SK-N-SH (cell line): ENCODE measurements at regions not wholly inside any gene's neighbourhood (a gene's known extent, or its start where the extent isn't known, plus 50 kb on each side); places are given as distances from the start of the nearest gene placed in this dataset.

Experiments
- CTCF ChIA-PET: fragments of 300-600, 350-600 bp; formaldehyde crosslinking; extraction: SDS; loops from one replicate; lab custom pipeline; 2021; lab: Yijun Ruan, JAX
- POLR2A ChIA-PET: fragments of 350-600 bp; sonication (Branson Sonifier 250); formaldehyde crosslinking; extraction: SDS; loops from one replicate; lab custom pipeline; 2020; ENCODE audit warnings: antibody characterized with exemption, inconsistent platforms; lab: Yijun Ruan, JAX
- DNase-seq: peaks from one replicate; pipeline ENCODE4 v3.0.0; 2012
- H2AFZ ChIP-seq: fragments of 200-600 bp; sonication (generic); 2 replicates; pipeline ENCODE4 v1.8.1; 2016; ENCODE audit warnings: antibody characterized with exemption, mild to moderate bottlenecking, low read depth
- H3F3A ChIP-seq: fragments of 200-600 bp; sonication (generic); replicated peaks from 2 replicates; pipeline ENCODE3; 2016; ENCODE audit warnings: antibody characterized with exemption, mild to moderate bottlenecking; ENCODE audit not compliant: insufficient read depth
- H3K27ac ChIP-seq, 2 experiments: fragments of 200-500 bp in 1 of 2; fragments of 200-600 bp in 1 of 2; sonication (Bioruptor generic) in 1 of 2; sonication (generic), shearing (Covaris generic) in 1 of 2; 2 replicates each; pipeline versions ENCODE4 v1.5.1 to v1.6.1; 2014 to 2016; ENCODE audit warnings: low read depth in 2 of 2, inconsistent platforms in 1 of 2, low read length in 1 of 2, mild to moderate bottlenecking in 1 of 2, mixed read lengths in 1 of 2
- H3K27me3 ChIP-seq: fragments of 200-600 bp; sonication (generic), shearing (Covaris generic); 2 replicates; pipeline ENCODE4 v1.6.1; 2016; ENCODE audit warnings: mixed run types; ENCODE audit not compliant: insufficient read depth
- H3K36me3 ChIP-seq, 2 experiments: fragments of 200-500 bp in 1 of 2; fragments of 200-600 bp in 1 of 2; sonication (Bioruptor generic) in 1 of 2; sonication (generic) in 1 of 2; replicated peaks in 1 of 2; 2 replicates each; pipeline versions ENCODE3 to v1.5.1; 2014 to 2016; ENCODE audit warnings: low read length in 1 of 2, mild to moderate bottlenecking in 1 of 2; ENCODE audit not compliant: insufficient read depth in 2 of 2, control insufficient read depth in 1 of 2
- H3K4me1 ChIP-seq, 2 experiments: fragments of 200-500 bp in 1 of 2; fragments of 200-600 bp in 1 of 2; sonication (Bioruptor generic) in 1 of 2; sonication (generic), shearing (Covaris generic) in 1 of 2; 2 replicates each; pipeline versions ENCODE4 v1.5.1 to v1.6.1; 2014 to 2016; ENCODE audit warnings: low read depth in 1 of 2, low read length in 1 of 2, mixed run types in 1 of 2; ENCODE audit not compliant: insufficient read depth in 2 of 2, control insufficient read depth in 1 of 2
- H3K4me2 ChIP-seq: fragments of 200-600 bp; sonication (generic), shearing (Covaris generic); 2 replicates; pipeline ENCODE4 v1.6.1; 2017; ENCODE audit warnings: mixed run types
- H3K4me3 ChIP-seq, 2 experiments: fragments of 200-500 bp in 1 of 2; fragments of 200-600 bp in 1 of 2; sonication (Bioruptor generic) in 1 of 2; sonication (generic), shearing (Covaris generic) in 1 of 2; 2 replicates each; pipeline versions ENCODE4 v1.5.1 to v1.8.1; 2014 to 2016; ENCODE audit warnings: low read depth in 2 of 2, inconsistent platforms in 1 of 2, low read length in 1 of 2, mild to moderate bottlenecking in 1 of 2, mixed read lengths in 1 of 2, moderate library complexity in 1 of 2
- H3K79me2 ChIP-seq: fragments of 200-600 bp; sonication (generic); 2 replicates; pipeline ENCODE4 v1.8.1; 2017; ENCODE audit warnings: mild to moderate bottlenecking; ENCODE audit not compliant: insufficient read depth
- H3K9ac ChIP-seq: fragments of 200-600 bp; sonication (generic); 2 replicates; pipeline ENCODE4 v1.6.1; 2017; ENCODE audit warnings: mixed run types
- H3K9me2 ChIP-seq: fragments of 200-600 bp; sonication (generic); 2 replicates; pipeline ENCODE4 v1.6.1; 2017; ENCODE audit warnings: mixed run types
- H3K9me3 ChIP-seq: fragments of 200-600 bp; sonication (generic); 2 replicates; pipeline ENCODE4 v1.6.1; 2017; ENCODE audit warnings: mixed run types, mild to moderate bottlenecking, moderate library complexity
- H4K20me1 ChIP-seq: fragments of 200-600 bp; sonication (generic); 2 replicates; pipeline ENCODE4 v1.6.1; 2017; ENCODE audit warnings: mild to moderate bottlenecking, mixed run types; ENCODE audit not compliant: insufficient read depth
- CHD2 ChIP-seq: fragments of 150-350 bp; IDR thresholded peaks from 2 replicates; pipeline ENCODE4 v1.6.1; 2018; ENCODE audit warnings: low read length; ENCODE audit not compliant: partially characterized antibody
- EP300 ChIP-seq, 2 experiments: IDR thresholded peaks; 2 replicates each; pipeline versions ENCODE4 v1.4.0 to v1.6.1; 2012; ENCODE audit warnings: borderline replicate concordance in 1 of 2, low read depth in 1 of 2, low read length in 1 of 2
- FOSL2 ChIP-seq: IDR thresholded peaks from 2 replicates; pipeline ENCODE4 v1.4.0; 2012; ENCODE audit warnings: low read depth, mild to moderate bottlenecking, moderate library complexity, borderline replicate concordance
- FOXJ3 ChIP-seq: sonication (generic); formaldehyde crosslinking; IDR thresholded peaks from 2 replicates; pipeline ENCODE4 v1.5.1; 2020; ENCODE audit warnings: mild to moderate bottlenecking, missing genetic modification reagents
- GABPA ChIP-seq: IDR thresholded peaks from 2 replicates; pipeline ENCODE4 v1.4.0; 2012; ENCODE audit warnings: low read depth, mild to moderate bottlenecking
- GATA2 ChIP-seq: sonication (generic); formaldehyde crosslinking; IDR thresholded peaks from 2 replicates; pipeline ENCODE4 v1.5.0; 2020; ENCODE audit warnings: mild to moderate bottlenecking, missing genetic modification reagents
- MEF2A ChIP-seq: IDR thresholded peaks from 2 replicates; pipeline ENCODE4 v1.4.0; 2012; ENCODE audit warnings: low read depth, borderline replicate concordance
- MXI1 ChIP-seq: IDR thresholded peaks from 2 replicates; pipeline ENCODE4 v1.6.1; 2012; ENCODE audit warnings: mild to moderate bottlenecking, low read depth, low read length, improper control_type of control experiment
- NFIC ChIP-seq: IDR thresholded peaks from 2 replicates; pipeline ENCODE4 v1.4.0; 2012; ENCODE audit warnings: borderline replicate concordance
- RCOR1 ChIP-seq: fragments of 150-350 bp; IDR thresholded peaks from 2 replicates; pipeline ENCODE4 v1.6.1; 2017; ENCODE audit warnings: antibody characterized with exemption, low read length
- RXRA ChIP-seq: IDR thresholded peaks from 2 replicates; pipeline ENCODE4 v1.4.0; 2012; ENCODE audit warnings: low read depth, mild to moderate bottlenecking, borderline replicate concordance
- TEAD4 ChIP-seq: IDR thresholded peaks from 2 replicates; pipeline ENCODE4 v1.4.0; 2012; ENCODE audit warnings: mild to moderate bottlenecking, borderline replicate concordance; ENCODE audit not compliant: insufficient read depth
- WGBS: methylation state at CpG from one replicate; pipeline ENCODE4 v1.1.6; 2017; ENCODE audit warnings: low lambda C conversion rate; 5-methylcytosine and 5-hydroxymethylcytosine counted together
- TF ChIP-seq, protein P1 (sequence below): IDR thresholded peaks from 2 replicates; pipeline ENCODE4 v1.4.0; 2012; ENCODE audit warnings: low read depth, borderline replicate concordance
- TF ChIP-seq, protein P2 (sequence below): fragments of 200-600 bp; sonication (generic); IDR thresholded peaks from 2 replicates; pipeline ENCODE4 v1.6.1; 2017; ENCODE audit warnings: antibody characterized with exemption, mild to moderate bottlenecking, moderate library complexity
- TF ChIP-seq, protein P3 (sequence below): IDR thresholded peaks from 2 replicates; pipeline ENCODE4 v1.4.0; 2012; ENCODE audit warnings: low read depth, borderline replicate concordance
- TF ChIP-seq, protein P4 (sequence below): fragments of 150-350 bp; IDR thresholded peaks from 2 replicates; pipeline ENCODE4 v1.6.1; 2016; ENCODE audit warnings: mild to moderate bottlenecking, low read depth, low read length
- TF ChIP-seq, protein P5 (sequence below): fragments of 150-350 bp; IDR thresholded peaks from 2 replicates; pipeline ENCODE4 v1.6.1; 2017; ENCODE audit warnings: antibody characterized with exemption, low read length, low read depth, borderline replicate concordance

DNA sequence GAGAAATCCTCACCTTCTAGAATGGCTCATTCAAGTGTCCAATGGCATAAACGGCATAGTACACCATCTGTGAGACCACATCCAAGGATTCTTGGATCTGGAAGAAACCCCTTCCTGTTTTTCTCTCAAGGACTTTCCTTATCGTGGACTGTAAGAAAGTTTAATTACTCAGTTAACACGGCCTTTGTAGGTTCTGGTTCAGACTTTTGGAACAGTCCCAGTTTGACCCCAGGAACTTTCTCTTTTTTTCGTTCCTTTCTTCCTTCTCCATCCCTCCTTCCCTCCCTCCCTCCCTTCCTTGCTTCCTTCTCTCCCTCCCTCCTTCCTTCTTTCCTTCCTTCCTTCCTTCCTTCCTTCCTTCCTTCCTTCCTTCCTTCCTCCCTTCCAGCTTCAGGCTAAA, 343.5 kb upstream of the SMIM31 start:
- under 1% methylated on average over 4 of the region's 4 CpGs for WGBS
- Histone ChIP-seq H3K79me2 (no peaks in the 10 kb centered on the region), H3K27me3 (no peaks in the 10 kb centered on the region), H3K9ac (no peak overlapping the region), H3K4me3 (no peak overlapping the region), H3K9me2 (no peaks in the 10 kb centered on the region), H3F3A (no peaks in the 10 kb centered on the region), H3K4me1 (no peaks in the 10 kb centered on the region; a peak in 1 of 4 replicates), H3K4me2 (no peak overlapping the region), H3K9me3 (no peaks in the 10 kb centered on the region), H2AFZ (no peak overlapping the region), H4K20me1 (no peaks in the 10 kb centered on the region), H3K36me3 (no peaks in the 10 kb centered on the region), H3K27ac (no peak overlapping the region)
- TF ChIP-seq, protein P1, sequence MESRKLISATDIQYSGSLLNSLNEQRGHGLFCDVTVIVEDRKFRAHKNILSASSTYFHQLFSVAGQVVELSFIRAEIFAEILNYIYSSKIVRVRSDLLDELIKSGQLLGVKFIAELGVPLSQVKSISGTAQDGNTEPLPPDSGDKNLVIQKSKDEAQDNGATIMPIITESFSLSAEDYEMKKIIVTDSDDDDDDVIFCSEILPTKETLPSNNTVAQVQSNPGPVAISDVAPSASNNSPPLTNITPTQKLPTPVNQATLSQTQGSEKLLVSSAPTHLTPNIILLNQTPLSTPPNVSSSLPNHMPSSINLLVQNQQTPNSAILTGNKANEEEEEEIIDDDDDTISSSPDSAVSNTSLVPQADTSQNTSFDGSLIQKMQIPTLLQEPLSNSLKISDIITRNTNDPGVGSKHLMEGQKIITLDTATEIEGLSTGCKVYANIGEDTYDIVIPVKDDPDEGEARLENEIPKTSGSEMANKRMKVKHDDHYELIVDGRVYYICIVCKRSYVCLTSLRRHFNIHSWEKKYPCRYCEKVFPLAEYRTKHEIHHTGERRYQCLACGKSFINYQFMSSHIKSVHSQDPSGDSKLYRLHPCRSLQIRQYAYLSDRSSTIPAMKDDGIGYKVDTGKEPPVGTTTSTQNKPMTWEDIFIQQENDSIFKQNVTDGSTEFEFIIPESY: no peak
- TF ChIP-seq GATA2 (CRISPR knock-in tag) (no peak), NFIC (no peak), RXRA (no peak), GABPA (no peak), FOSL2 (no peak), FOXJ3 (CRISPR knock-in tag) (no peak), RCOR1 (no peak), MXI1 (no peak), MEF2A (no peak), TEAD4 (no peak), EP300 (IDR thresholded peaks at IDR 0.05; ENCODE audit: borderline replicate concordance in 1 of 2, low read depth in 1 of 2, low read length in 1 of 2) (no peak), CHD2 (no peak)
- TF ChIP-seq, protein P2, sequence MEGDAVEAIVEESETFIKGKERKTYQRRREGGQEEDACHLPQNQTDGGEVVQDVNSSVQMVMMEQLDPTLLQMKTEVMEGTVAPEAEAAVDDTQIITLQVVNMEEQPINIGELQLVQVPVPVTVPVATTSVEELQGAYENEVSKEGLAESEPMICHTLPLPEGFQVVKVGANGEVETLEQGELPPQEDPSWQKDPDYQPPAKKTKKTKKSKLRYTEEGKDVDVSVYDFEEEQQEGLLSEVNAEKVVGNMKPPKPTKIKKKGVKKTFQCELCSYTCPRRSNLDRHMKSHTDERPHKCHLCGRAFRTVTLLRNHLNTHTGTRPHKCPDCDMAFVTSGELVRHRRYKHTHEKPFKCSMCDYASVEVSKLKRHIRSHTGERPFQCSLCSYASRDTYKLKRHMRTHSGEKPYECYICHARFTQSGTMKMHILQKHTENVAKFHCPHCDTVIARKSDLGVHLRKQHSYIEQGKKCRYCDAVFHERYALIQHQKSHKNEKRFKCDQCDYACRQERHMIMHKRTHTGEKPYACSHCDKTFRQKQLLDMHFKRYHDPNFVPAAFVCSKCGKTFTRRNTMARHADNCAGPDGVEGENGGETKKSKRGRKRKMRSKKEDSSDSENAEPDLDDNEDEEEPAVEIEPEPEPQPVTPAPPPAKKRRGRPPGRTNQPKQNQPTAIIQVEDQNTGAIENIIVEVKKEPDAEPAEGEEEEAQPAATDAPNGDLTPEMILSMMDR: no peak
- TF ChIP-seq, protein P3, sequence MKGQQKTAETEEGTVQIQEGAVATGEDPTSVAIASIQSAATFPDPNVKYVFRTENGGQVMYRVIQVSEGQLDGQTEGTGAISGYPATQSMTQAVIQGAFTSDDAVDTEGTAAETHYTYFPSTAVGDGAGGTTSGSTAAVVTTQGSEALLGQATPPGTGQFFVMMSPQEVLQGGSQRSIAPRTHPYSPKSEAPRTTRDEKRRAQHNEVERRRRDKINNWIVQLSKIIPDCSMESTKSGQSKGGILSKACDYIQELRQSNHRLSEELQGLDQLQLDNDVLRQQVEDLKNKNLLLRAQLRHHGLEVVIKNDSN: no peak
- TF ChIP-seq, protein P4, sequence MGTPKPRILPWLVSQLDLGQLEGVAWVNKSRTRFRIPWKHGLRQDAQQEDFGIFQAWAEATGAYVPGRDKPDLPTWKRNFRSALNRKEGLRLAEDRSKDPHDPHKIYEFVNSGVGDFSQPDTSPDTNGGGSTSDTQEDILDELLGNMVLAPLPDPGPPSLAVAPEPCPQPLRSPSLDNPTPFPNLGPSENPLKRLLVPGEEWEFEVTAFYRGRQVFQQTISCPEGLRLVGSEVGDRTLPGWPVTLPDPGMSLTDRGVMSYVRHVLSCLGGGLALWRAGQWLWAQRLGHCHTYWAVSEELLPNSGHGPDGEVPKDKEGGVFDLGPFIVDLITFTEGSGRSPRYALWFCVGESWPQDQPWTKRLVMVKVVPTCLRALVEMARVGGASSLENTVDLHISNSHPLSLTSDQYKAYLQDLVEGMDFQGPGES: no peak
- TF ChIP-seq, protein P5, sequence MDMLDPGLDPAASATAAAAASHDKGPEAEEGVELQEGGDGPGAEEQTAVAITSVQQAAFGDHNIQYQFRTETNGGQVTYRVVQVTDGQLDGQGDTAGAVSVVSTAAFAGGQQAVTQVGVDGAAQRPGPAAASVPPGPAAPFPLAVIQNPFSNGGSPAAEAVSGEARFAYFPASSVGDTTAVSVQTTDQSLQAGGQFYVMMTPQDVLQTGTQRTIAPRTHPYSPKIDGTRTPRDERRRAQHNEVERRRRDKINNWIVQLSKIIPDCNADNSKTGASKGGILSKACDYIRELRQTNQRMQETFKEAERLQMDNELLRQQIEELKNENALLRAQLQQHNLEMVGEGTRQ: no peak
- DNase-seq: no peak
- POLR2A ChIA-PET: no interaction called here
- CTCF ChIA-PET: no interaction called here
